ENCODE measurements at regions not wholly inside any gene's neighbourhood (a gene's known extent, or its start where the extent isn't known, plus 50 kb on each side); places are given as distances from the start of the nearest gene placed in this dataset.

DNA sequence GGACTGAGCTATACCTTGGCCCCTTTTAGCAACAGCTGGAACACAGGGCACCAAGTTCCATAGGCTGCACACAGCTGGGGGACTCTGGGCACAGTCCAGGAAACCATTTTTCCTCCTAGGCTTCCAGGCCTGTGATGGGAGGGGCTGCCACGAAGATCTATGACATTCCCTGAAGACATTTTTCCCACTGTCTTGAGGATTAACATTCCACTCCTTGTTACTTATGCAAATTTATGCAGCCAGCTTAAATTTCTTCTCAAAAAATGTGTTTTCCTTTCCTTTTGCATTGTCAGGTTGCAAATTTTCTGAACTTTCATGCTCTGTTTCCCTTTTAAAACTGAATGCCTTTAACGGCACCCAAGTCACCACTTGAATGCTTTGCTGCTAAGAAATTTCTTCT is 580.1 kb upstream of the FTMT start:
- H3K9me3 ChIP-seq, result no peaks in the 10 kb centered on the region
- no peaks in the 10 kb centered on the region for H3K27me3 ChIP-seq
- intact Hi-C loops (cut with DNase I; ENCODE audit: low total_unique reads), result no loop called here
- H3K4me1 ChIP-seq, result no peaks in the 10 kb centered on the region
- H3K4me3 ChIP-seq, result no peak overlapping the region
- no peak for DNase-seq
- TF ChIP-seq, protein P1, sequence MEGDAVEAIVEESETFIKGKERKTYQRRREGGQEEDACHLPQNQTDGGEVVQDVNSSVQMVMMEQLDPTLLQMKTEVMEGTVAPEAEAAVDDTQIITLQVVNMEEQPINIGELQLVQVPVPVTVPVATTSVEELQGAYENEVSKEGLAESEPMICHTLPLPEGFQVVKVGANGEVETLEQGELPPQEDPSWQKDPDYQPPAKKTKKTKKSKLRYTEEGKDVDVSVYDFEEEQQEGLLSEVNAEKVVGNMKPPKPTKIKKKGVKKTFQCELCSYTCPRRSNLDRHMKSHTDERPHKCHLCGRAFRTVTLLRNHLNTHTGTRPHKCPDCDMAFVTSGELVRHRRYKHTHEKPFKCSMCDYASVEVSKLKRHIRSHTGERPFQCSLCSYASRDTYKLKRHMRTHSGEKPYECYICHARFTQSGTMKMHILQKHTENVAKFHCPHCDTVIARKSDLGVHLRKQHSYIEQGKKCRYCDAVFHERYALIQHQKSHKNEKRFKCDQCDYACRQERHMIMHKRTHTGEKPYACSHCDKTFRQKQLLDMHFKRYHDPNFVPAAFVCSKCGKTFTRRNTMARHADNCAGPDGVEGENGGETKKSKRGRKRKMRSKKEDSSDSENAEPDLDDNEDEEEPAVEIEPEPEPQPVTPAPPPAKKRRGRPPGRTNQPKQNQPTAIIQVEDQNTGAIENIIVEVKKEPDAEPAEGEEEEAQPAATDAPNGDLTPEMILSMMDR (IDR thresholded peaks at IDR 0.05), result no peak
- H3K27ac ChIP-seq, result no peak overlapping the region
- H3K36me3 ChIP-seq, result no peaks in the 10 kb centered on the region

DNA sequence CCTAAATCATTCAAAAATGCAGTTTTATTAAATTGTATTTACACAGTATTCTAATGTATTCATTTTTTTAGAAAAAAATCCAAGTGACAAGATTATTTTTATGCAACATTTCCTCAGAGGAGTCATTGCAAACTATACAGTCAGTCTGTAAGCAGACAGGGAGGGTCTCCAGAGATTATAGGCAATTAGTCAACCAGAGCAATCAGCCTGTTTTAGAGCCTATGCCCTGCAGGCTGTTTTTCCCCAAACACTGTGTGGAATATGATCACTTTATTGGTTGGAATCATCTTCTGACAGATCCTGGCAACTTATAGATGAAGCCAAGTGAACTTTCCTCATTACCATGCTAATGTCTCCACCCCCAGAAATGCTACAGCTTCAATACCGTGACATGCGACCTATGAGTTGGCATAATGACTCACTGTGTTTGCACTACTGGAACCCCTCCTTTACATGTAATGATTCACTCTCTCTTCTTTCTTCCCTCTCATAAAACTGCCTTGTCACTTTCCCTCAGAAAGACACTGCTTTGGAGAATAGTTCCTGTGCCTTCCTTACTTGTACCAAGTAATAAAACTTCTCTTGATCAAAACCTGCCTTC is 577.7 kb upstream of the FTMT start:
- H3K4me1 ChIP-seq, result no peaks in the 10 kb centered on the region
- no peaks in the 10 kb centered on the region for H3K27me3 ChIP-seq
- no peak for DNase-seq
- no peak overlapping the region for H3K4me3 ChIP-seq
- H3K9me3 ChIP-seq, result no peaks in the 10 kb centered on the region
- TF ChIP-seq, protein P1 (IDR thresholded peaks at IDR 0.05), result no peak
- intact Hi-C loops (cut with DNase I; ENCODE audit: low total_unique reads), result no loop called here
- H3K27ac ChIP-seq, result no peak overlapping the region
- H3K36me3 ChIP-seq, result no peaks in the 10 kb centered on the region

DNA sequence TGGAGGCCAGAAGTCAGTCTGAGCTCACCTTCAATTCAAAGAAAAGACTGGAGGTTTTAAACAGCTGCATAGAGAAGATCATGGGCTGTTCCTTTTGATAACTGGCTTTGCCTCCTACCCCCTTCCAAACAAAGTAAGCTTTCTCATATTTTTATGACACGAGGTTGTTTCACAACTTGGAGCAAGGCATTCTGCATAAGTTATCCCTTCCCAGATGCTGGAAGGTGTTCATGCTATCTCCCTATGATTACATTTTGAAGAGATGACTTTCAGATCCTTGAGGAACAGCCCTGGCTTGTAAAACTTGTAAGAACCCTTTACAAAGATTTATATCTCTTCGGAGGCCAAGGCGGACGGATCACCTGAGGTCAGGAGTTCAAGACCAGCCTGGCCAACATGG is 571.9 kb upstream of the FTMT start:
- H3K4me3 ChIP-seq, result no peak overlapping the region
- H3K36me3 ChIP-seq, result no peaks in the 10 kb centered on the region
- DNase-seq, result no peak
- H3K27me3 ChIP-seq, result no peaks in the 10 kb centered on the region
- intact Hi-C loops (cut with DNase I; ENCODE audit: low total_unique reads), result no loop called here
- no peaks in the 10 kb centered on the region for H3K4me1 ChIP-seq
- H3K9me3 ChIP-seq, result no peaks in the 10 kb centered on the region
- TF ChIP-seq, protein P1 (IDR thresholded peaks at IDR 0.05), result no peak
- no peak overlapping the region for H3K27ac ChIP-seq

DNA sequence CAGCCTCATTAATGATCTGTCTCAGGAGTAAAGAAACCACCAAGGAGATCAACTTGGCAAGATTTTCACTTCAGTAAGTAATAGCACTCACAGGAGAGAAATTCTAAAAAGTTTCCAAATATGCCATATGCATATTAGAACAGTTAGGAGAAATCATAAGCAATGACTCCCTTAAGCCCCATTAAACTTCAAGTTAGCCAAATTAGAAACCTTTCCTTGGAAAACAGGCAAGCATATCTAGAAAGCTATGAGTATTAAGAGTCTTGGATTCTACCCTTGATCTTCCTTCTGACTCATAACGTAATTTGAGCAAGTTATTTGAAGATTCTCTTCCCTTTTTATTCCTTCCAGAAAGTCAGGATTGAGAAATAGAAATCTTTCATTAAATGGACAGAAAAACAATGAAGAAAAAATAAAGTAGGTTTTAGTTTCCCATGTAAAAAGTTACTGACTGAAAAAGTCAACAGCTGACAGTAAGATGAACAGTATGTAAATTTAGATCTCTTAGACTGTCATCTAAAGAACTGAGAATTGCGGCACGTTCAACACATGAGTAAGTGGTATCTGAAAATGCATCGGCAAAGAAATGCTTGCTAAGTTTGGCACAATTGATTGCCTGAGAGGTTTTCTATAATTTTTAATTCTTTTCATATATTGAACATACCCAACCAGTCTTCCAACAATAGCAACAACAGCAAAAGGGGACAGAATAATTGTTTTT is 565.7 kb upstream of the FTMT start:
- H3K4me3 ChIP-seq, result no peak overlapping the region
- no peaks in the 10 kb centered on the region for H3K27me3 ChIP-seq
- no peaks in the 10 kb centered on the region for H3K4me1 ChIP-seq
- no peak overlapping the region for H3K27ac ChIP-seq
- intact Hi-C loops (cut with DNase I; ENCODE audit: low total_unique reads), result no loop called here
- no peak for DNase-seq
- H3K36me3 ChIP-seq, result no peaks in the 10 kb centered on the region
- H3K9me3 ChIP-seq, result no peaks in the 10 kb centered on the region
- TF ChIP-seq, protein P1 (IDR thresholded peaks at IDR 0.05), result no peak

DNA sequence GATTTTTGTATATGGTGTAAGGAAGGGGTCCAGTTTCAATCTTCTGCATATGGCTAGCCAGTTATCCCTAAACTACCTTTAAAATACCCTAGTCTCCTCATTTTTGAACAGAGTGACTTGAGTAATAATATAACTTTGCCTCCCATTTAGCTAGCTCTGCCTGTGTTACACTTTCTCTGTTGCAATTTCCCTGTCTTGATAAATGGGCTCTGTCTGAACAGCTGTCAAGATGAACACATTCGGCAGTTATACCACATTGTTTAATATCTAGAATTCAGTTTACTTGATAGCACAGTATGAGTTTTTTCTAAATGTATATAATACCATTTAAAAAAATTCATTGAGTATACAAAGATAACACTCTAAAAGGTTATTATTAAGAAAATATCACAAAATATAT is 562.9 kb upstream of the FTMT start:
- no peaks in the 10 kb centered on the region for H3K9me3 ChIP-seq
- intact Hi-C loops (cut with DNase I; ENCODE audit: low total_unique reads), result no loop called here
- H3K36me3 ChIP-seq, result no peaks in the 10 kb centered on the region
- no peak overlapping the region for H3K4me3 ChIP-seq
- no peak for DNase-seq
- TF ChIP-seq, protein P1 (IDR thresholded peaks at IDR 0.05), result no peak
- no peaks in the 10 kb centered on the region for H3K4me1 ChIP-seq
- no peak overlapping the region for H3K27ac ChIP-seq
- no peaks in the 10 kb centered on the region for H3K27me3 ChIP-seq
